ENCODE measurements at regions not wholly inside any gene's neighbourhood (a gene's known extent, or its start where the extent isn't known, plus 50 kb on each side); places are given as distances from the start of the nearest gene placed in this dataset.

GRCh38 chr12:90399357-90399756 is 555.6 kb downstream of the CCER1 start:
- intact Hi-C loops (cut with DNase I) = no loop called here
- Histone ChIP-seq H3K4me1 (no peaks in the 10 kb centered on the region), H3K27me3 (no peaks in the 10 kb centered on the region), H3K9me3 (peaks cover 0 to 9% (median 7%) of the 10 kb centered on the region in 4 donors), H3K36me3 (no peaks in the 10 kb centered on the region), H3K27ac (no peak overlapping the region), H3K4me3 (no peak overlapping the region)
- DNase-seq = no peak
- TF ChIP-seq CTCF (IDR thresholded peaks at IDR 0.05) = no peak
- TF ChIP-seq EP300 (IDR thresholded peaks at IDR 0.05) = no peak
- TF ChIP-seq POLR2AphosphoS5 (IDR thresholded peaks at IDR 0.05) = no peak
- no peak for TF ChIP-seq POLR2A (IDR thresholded peaks at IDR 0.05)

GRCh38 chr12:90398285-90398836 is 556.6 kb downstream of the CCER1 start:
- no peak for DNase-seq
- Histone ChIP-seq H3K27me3 (no peaks in the 10 kb centered on the region), H3K4me1 (no peaks in the 10 kb centered on the region), H3K9me3 (peaks cover 0 to 9% (median 7%) of the 10 kb centered on the region in 4 donors), H3K36me3 (no peaks in the 10 kb centered on the region), H3K4me3 (no peak overlapping the region), H3K27ac (no peak overlapping the region)
- intact Hi-C loops (cut with DNase I) = no loop called here
- TF ChIP-seq EP300 (IDR thresholded peaks at IDR 0.05) = no peak
- no peak for TF ChIP-seq POLR2A (IDR thresholded peaks at IDR 0.05)
- TF ChIP-seq CTCF (IDR thresholded peaks at IDR 0.05) = no peak
- TF ChIP-seq POLR2AphosphoS5 (IDR thresholded peaks at IDR 0.05) = no peak

DNA sequence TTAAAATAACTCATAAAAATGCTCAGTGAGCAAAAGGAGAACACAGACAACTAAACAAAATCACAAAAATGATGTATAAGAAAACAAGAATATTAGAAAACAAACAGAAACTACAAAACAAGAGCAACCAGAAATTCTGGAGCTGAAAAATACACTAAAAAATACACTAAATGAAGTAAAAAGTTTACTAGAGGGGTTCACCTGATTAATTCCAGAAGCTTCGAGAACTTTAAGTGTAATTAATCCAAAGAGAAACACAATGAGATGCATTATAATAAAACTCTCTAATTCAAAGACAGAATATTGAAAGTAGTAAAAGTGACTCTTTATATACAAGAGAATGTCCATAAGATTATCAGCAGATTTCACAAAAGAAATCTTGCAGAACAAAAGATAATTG is 558.4 kb downstream of the CCER1 start:
- no peak overlapping the region for H3K4me3 ChIP-seq
- H3K4me1 ChIP-seq = no peaks in the 10 kb centered on the region
- H3K36me3 ChIP-seq = no peaks in the 10 kb centered on the region
- intact Hi-C loops (cut with DNase I) = no loop called here
- H3K27me3 ChIP-seq = no peaks in the 10 kb centered on the region
- TF ChIP-seq POLR2A (IDR thresholded peaks at IDR 0.05) = no peak
- no peak for DNase-seq
- peaks cover 0 to 9% (median 7%) of the 10 kb centered on the region in 4 donors for H3K9me3 ChIP-seq
- H3K27ac ChIP-seq = no peak overlapping the region
- WGBS, 2 donors = 91 to 98% methylated on average over 1 of the region's 1 CpG

DNA sequence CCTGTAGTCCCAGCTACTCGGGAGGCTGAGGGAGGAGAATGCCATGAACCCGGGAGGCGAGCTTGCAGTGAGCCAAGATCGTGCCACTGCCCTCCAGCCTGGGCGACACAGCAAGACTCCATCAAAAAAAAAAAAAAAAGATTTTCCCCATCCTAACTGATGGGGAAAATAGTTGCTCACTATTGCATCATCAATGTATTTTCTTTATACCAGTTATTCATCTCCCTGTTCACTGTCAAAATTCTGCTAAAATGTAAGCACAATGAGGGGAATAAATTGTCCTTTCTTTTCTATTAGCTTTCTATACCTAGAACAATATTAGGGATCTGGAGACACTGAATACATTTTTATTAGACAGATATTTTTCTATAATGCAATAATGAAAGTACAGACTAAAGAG is 561.3 kb downstream of the CCER1 start:
- no peaks in the 10 kb centered on the region for H3K4me1 ChIP-seq
- H3K27me3 ChIP-seq = no peaks in the 10 kb centered on the region
- TF ChIP-seq POLR2A (IDR thresholded peaks at IDR 0.05) = no peak
- no peak for TF ChIP-seq CTCF (IDR thresholded peaks at IDR 0.05)
- TF ChIP-seq POLR2AphosphoS5 (IDR thresholded peaks at IDR 0.05) = no peak
- TF ChIP-seq EP300 (IDR thresholded peaks at IDR 0.05) = no peak
- intact Hi-C loops (cut with DNase I) = no loop called here
- H3K36me3 ChIP-seq = no peaks in the 10 kb centered on the region
- DNase-seq = no peak
- peaks cover 0 to 9% (median 7%) of the 10 kb centered on the region in 4 donors for H3K9me3 ChIP-seq
- WGBS, 2 donors = 96 to 97% methylated on average over 5 of the region's 5 CpGs
- no peak overlapping the region for H3K27ac ChIP-seq
- no peak overlapping the region for H3K4me3 ChIP-seq

- Histone ChIP-seq H3K27me3 (no peaks in the 10 kb centered on the region), H3K36me3 (no peaks in the 10 kb centered on the region), H3K4me3 (no peak overlapping the region), H3K27ac (no peak overlapping the region), H3K9me3 (peaks cover 0 to 9% (median 7%) of the 10 kb centered on the region in 4 donors), H3K4me1 (no peaks in the 10 kb centered on the region)
- DNase-seq = no peak
- TF ChIP-seq POLR2AphosphoS5 (IDR thresholded peaks at IDR 0.05) (no peak), POLR2A (IDR thresholded peaks at IDR 0.05) (no peak), CTCF (IDR thresholded peaks at IDR 0.05) (no peak), EP300 (IDR thresholded peaks at IDR 0.05) (no peak)
- intact Hi-C loops (cut with DNase I) = no loop called here
- 74 to 98% methylated on average over 3 of the region's 3 CpGs for WGBS, 2 donors
Measured at GRCh38 chr12:90393089-90393488, 561.9 kb downstream of the CCER1 start.

Data from sigmoid colon (tissue), 6 donors.